ENCODE measurements at regions not wholly inside any gene's neighbourhood (a gene's known extent, or its start where the extent isn't known, plus 50 kb on each side); places are given as distances from the start of the nearest gene placed in this dataset.

DNA sequence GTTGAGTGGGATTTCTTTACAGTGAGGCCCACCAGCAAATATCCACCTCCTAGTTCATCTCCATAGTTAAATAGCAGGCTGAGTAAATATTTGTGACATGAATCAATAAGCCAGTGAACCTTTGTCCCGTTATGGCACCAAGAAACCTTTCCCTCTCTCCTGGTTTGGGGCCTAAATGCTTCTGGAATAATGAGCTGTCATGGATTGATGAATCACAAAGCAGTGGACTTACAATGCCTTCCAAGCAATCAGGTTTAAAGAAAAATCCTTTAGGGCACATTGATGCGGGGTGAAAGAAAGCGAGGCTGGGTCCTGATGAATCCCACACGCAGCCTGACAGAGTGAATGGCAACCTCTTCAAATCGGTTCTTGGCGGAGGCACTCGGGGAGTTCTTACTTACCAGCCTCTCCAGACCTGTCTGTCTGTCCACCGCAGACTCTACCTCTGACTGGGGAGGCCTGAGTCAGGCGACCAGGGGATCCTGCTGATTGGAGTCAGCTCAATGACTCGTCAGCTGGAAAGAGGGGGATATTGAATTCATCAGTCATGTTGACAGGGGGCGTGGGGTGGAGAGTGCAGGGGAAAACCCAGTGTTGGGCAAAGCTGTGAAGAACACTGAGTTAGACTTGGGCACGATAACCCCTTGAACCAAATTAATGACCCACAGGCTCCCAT is 247.3 kb downstream of the PLPP3 start (continued):
- TF ChIP-seq THAP9 (CRISPR knock-in tag; IDR thresholded peaks at IDR 0.05; ENCODE audit: borderline replicate concordance) (no peak), ARNT2 (CRISPR knock-in tag; IDR thresholded peaks at IDR 0.05; ENCODE audit: low read depth) (0 out of 2 replicates have a peak, but pooled peaks have one; percentile 52), RARA (CRISPR knock-in tag; IDR thresholded peaks at IDR 0.05) (peak; percentile 85), ZBTB42 (CRISPR knock-in tag; IDR thresholded peaks at IDR 0.05) (no peak), HDAC2 (CRISPR knock-in tag; IDR thresholded peaks at IDR 0.05) (peak; percentile 82), PHB2 (IDR thresholded peaks at IDR 0.05; ENCODE audit: partially characterized antibody) (no peak), ZKSCAN8 (CRISPR knock-in tag; IDR thresholded peaks at IDR 0.05; ENCODE audit: borderline replicate concordance) (no peak), HOXA9 (CRISPR knock-in tag; IDR thresholded peaks at IDR 0.05; ENCODE audit: borderline replicate concordance) (no peak), LCORL (IDR thresholded peaks at IDR 0.05) (peak; percentile 64; the same call in 1 of the 2 replicates), LCORL (CRISPR knock-in tag; IDR thresholded peaks at IDR 0.05) (peak; percentile 80), PAWR (CRISPR knock-in tag; IDR thresholded peaks at IDR 0.05; ENCODE audit: borderline replicate concordance) (no peak), ZNF460 (CRISPR knock-in tag; IDR thresholded peaks at IDR 0.05; ENCODE audit: borderline replicate concordance) (no peak), ZMYM2 (CRISPR knock-in tag; IDR thresholded peaks at IDR 0.05) (no peak), ZNF644 (CRISPR knock-in tag; IDR thresholded peaks at IDR 0.05; ENCODE audit: low read depth) (peak; percentile 95), SRSF4 (IDR thresholded peaks at IDR 0.05; ENCODE audit: low read depth, low read length, poor library complexity, severe bottlenecking) (no peak), ZNF251 (CRISPR knock-in tag; IDR thresholded peaks at IDR 0.05) (no peak), ZXDC (CRISPR knock-in tag; IDR thresholded peaks at IDR 0.05) (no peak), ZNF160 (CRISPR knock-in tag; IDR thresholded peaks at IDR 0.05) (no peak)
- TF ChIP-seq, protein P1, sequence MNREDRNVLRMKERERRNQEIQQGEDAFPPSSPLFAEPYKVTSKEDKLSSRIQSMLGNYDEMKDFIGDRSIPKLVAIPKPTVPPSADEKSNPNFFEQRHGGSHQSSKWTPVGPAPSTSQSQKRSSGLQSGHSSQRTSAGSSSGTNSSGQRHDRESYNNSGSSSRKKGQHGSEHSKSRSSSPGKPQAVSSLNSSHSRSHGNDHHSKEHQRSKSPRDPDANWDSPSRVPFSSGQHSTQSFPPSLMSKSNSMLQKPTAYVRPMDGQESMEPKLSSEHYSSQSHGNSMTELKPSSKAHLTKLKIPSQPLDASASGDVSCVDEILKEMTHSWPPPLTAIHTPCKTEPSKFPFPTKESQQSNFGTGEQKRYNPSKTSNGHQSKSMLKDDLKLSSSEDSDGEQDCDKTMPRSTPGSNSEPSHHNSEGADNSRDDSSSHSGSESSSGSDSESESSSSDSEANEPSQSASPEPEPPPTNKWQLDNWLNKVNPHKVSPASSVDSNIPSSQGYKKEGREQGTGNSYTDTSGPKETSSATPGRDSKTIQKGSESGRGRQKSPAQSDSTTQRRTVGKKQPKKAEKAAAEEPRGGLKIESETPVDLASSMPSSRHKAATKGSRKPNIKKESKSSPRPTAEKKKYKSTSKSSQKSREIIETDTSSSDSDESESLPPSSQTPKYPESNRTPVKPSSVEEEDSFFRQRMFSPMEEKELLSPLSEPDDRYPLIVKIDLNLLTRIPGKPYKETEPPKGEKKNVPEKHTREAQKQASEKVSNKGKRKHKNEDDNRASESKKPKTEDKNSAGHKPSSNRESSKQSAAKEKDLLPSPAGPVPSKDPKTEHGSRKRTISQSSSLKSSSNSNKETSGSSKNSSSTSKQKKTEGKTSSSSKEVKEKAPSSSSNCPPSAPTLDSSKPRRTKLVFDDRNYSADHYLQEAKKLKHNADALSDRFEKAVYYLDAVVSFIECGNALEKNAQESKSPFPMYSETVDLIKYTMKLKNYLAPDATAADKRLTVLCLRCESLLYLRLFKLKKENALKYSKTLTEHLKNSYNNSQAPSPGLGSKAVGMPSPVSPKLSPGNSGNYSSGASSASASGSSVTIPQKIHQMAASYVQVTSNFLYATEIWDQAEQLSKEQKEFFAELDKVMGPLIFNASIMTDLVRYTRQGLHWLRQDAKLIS (CRISPR knock-in tag; IDR thresholded peaks at IDR 0.05), result no peak
